K562 (cell line): ENCODE measurements at regions not wholly inside any gene's neighbourhood (a gene's known extent, or its start where the extent isn't known, plus 50 kb on each side); places are given as distances from the start of the nearest gene placed in this dataset.
A peak's percentile ranks its signal among the peaks of the same experiment; 100 is the strongest.

Experiments used
- ARID1B ChIP-seq: fragments of 450-650 bp; IDR thresholded peaks from 2 replicates; pipeline ENCODE4 v1.6.1; 2016; ENCODE audit warnings: antibody characterized with exemption, mild to moderate bottlenecking, inconsistent platforms
- CBFA2T3 ChIP-seq: fragments of 450-650 bp; IDR thresholded peaks from 2 replicates; pipeline ENCODE4 v1.6.1; 2017
- CTBP1 ChIP-seq: fragments of 450-650 bp; IDR thresholded peaks from 2 replicates; pipeline ENCODE4 v1.6.1; 2016; ENCODE audit warnings: borderline replicate concordance
- DPF2 ChIP-seq: fragments of 450-650 bp; IDR thresholded peaks from 2 replicates; pipeline ENCODE4 v1.6.1; 2016
- FOXM1 ChIP-seq, 2 experiments: fragments of 450-650 bp in 1 of 2; sonication (generic) in 1 of 2; formaldehyde crosslinking in 1 of 2; IDR thresholded peaks; 2 replicates each; pipeline versions ENCODE4 v1.6.1 to v1.9.0; 2017 to 2022; ENCODE audit warnings: low read depth in 2 of 2, mild to moderate bottlenecking in 2 of 2, missing genetic modification reagents in 1 of 2, moderate library complexity in 1 of 2
- KDM1A ChIP-seq, 2 experiments: fragments of 450-650 bp; IDR thresholded peaks; 2 replicates each; pipeline ENCODE4 v1.6.1; 2016; ENCODE audit warnings: mild to moderate bottlenecking in 2 of 2
- KLF16 ChIP-seq: IDR thresholded peaks from 2 replicates; pipeline ENCODE4 v1.6.1; 2016; ENCODE audit warnings: antibody characterized with exemption
- MEIS2 ChIP-seq: fragments of 450-650 bp; IDR thresholded peaks from 2 replicates; pipeline ENCODE4 v1.6.1; 2014; ENCODE audit warnings: mild to moderate bottlenecking; ENCODE audit not compliant: partially characterized antibody
- NCOR1 ChIP-seq: fragments of 450-650 bp; IDR thresholded peaks from 2 replicates; pipeline ENCODE4 v1.6.1; 2016; ENCODE audit warnings: mild to moderate bottlenecking, moderate library complexity
- PCBP1 ChIP-seq: fragments of 200-400 bp; formaldehyde crosslinking; IDR thresholded peaks from 2 replicates; pipeline ENCODE4 v1.6.1; 2018; ENCODE audit warnings: mild to moderate bottlenecking, low read depth, low read length; ENCODE audit not compliant: poor library complexity, severe bottlenecking
- PML ChIP-seq: IDR thresholded peaks from 2 replicates; pipeline ENCODE4 v1.6.1; 2012; ENCODE audit warnings: low read length, inconsistent platforms
- POLR2B ChIP-seq: fragments of 450-650 bp; IDR thresholded peaks from 2 replicates; pipeline ENCODE4 v1.6.1; 2018; ENCODE audit warnings: low read depth; ENCODE audit not compliant: partially characterized antibody
- SOX6 ChIP-seq: fragments of 450-650 bp; IDR thresholded peaks from 2 replicates; pipeline ENCODE4 v1.6.1; 2014; ENCODE audit warnings: mild to moderate bottlenecking
- STAT5A ChIP-seq: IDR thresholded peaks from 2 replicates; pipeline ENCODE4 v1.6.1; 2012; ENCODE audit warnings: low read length, inconsistent platforms, borderline replicate concordance
- TCF3 ChIP-seq: sonication (generic); formaldehyde crosslinking; IDR thresholded peaks from 2 replicates; pipeline ENCODE4 v1.4.0; 2020; ENCODE audit warnings: mild to moderate bottlenecking, missing genetic modification reagents
- TEAD4 ChIP-seq, 2 experiments: sonication (generic) in 1 of 2; formaldehyde crosslinking in 1 of 2; IDR thresholded peaks; 2 replicates each; pipeline versions ENCODE4 v1.6.1 to v1.8.0; 2012 to 2022; ENCODE audit warnings: borderline replicate concordance in 1 of 2, inconsistent platforms in 1 of 2, low read length in 1 of 2, mild to moderate bottlenecking in 1 of 2, missing genetic modification reagents in 1 of 2
- TRIM24 ChIP-seq, 2 experiments: fragments of 450-650 bp; IDR thresholded peaks; 2 replicates each; pipeline ENCODE4 v1.6.1; 2016
- ZBTB33 ChIP-seq: sonication (generic); formaldehyde crosslinking; IDR thresholded peaks from 2 replicates; pipeline ENCODE4 v1.8.1; 2023; ENCODE audit warnings: mild to moderate bottlenecking, missing genetic modification reagents
- ZKSCAN8 ChIP-seq: fragments of 200-800 bp; sonication (Bioruptor generic); IDR thresholded peaks from 2 replicates; pipeline ENCODE4 v1.6.1; 2016; ENCODE audit warnings: missing genetic modification characterization, missing compliant biosample characterization
- ZNF12 ChIP-seq: sonication (generic); formaldehyde crosslinking; IDR thresholded peaks from 2 replicates; pipeline ENCODE4 v1.4.0; 2020; ENCODE audit warnings: mild to moderate bottlenecking, missing genetic modification reagents
- ZNF740 ChIP-seq, 3 experiments: fragments of 200-800 bp in 1 of 3; sonication (Bioruptor generic) in 1 of 3; sonication (generic) in 1 of 3; formaldehyde crosslinking in 1 of 3; IDR thresholded peaks; 2 replicates each; pipeline versions ENCODE4 v1.6.1 to v1.8.0; 2016 to 2022; ENCODE audit warnings: mild to moderate bottlenecking in 2 of 3, missing compliant biosample characterization in 2 of 3, missing genetic modification characterization in 2 of 3, missing genetic modification reagents in 1 of 3

- TF ChIP-seq TCF3: peak; percentile 65
- TF ChIP-seq POLR2B: no peak
- peak; percentile 90 for TF ChIP-seq CBFA2T3
- TF ChIP-seq ZNF740 (CRISPR knock-in tag; IDR thresholded peaks at IDR 0.05): no peak
- no peak for TF ChIP-seq ZNF740 (tag; IDR thresholded peaks at IDR 0.05)
- TF ChIP-seq PML: 0 out of 2 replicates have a peak, but pooled peaks have one; percentile 40
- TF ChIP-seq ZBTB33 (CRISPR knock-in tag): no peak
- 0 out of 4 replicates have a peak, but pooled peaks have one; percentile 20 to 33 for TF ChIP-seq TRIM24 (IDR thresholded peaks at IDR 0.05)
- TF ChIP-seq DPF2: 0 out of 2 replicates have a peak, but pooled peaks have one; percentile 12
- 0 out of 2 replicates have a peak, but pooled peaks have one; percentile 17 for TF ChIP-seq FOXM1 (IDR thresholded peaks at IDR 0.05; ENCODE audit: low read depth)
- TF ChIP-seq FOXM1 (CRISPR knock-in tag; IDR thresholded peaks at IDR 0.05; ENCODE audit: low read depth): no peak
- TF ChIP-seq KLF16: 0 out of 2 replicates have a peak, but pooled peaks have one; percentile 55
- peak; percentile 40; the same call in 1 of the 2 replicates for TF ChIP-seq CTBP1
- TF ChIP-seq SOX6: peak; percentile 35; the same call in 1 of the 2 replicates
- peak; percentile 38; the same call in 1 of the 2 replicates for TF ChIP-seq STAT5A
- no peak for TF ChIP-seq ZNF12 (CRISPR knock-in tag)
- peak; percentile 54 for TF ChIP-seq MEIS2
- peak; percentile 71 for TF ChIP-seq ARID1B
- TF ChIP-seq ZKSCAN8: 0 out of 2 replicates have a peak, but pooled peaks have one; percentile 12
- TF ChIP-seq NCOR1: peak; percentile 65; the same call in 1 of the 2 replicates
- no peak for TF ChIP-seq PCBP1
- peak; percentile 27 to 44; a peak in 1 of 4 replicates for TF ChIP-seq KDM1A (IDR thresholded peaks at IDR 0.05)
- TF ChIP-seq TEAD4 (IDR thresholded peaks at IDR 0.05; ENCODE audit: low read length): peak; percentile 84
- TF ChIP-seq TEAD4 (CRISPR knock-in tag; IDR thresholded peaks at IDR 0.05; ENCODE audit: borderline replicate concordance): no peak
These were observed 76.0 kb upstream of the PPM1J start (continued) for GRCh38 chr1:112790920-112791722.
